ENCODE measurements at regions not wholly inside any gene's neighbourhood (a gene's known extent, or its start where the extent isn't known, plus 50 kb on each side); places are given as distances from the start of the nearest gene placed in this dataset.

DNA sequence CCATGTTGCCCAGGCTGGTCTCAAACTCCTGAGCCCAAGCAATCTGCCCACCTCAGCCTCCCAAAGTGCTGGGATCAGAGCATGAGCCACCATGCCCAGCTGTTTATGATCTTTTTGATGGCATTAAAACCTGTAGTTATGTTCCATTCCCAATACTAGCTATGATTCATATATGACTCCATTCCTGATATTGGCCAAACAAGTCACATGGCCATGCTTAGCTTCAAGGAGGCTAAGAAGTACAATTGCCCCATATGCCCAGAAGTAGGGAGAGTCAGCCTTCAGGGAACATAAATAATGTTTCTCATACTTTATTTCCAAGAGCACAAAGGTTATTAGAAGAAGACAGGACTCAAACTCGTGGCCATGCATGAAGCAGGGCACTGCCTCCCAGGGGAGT, 132.4 kb upstream of the RAB6C start:
- H3K9me1 ChIP-seq (ENCODE audit: control insufficient read depth, extremely low read depth, insufficient read depth, low read length): no peaks in the 10 kb centered on the region
- H3K9ac ChIP-seq (ENCODE audit: control insufficient read depth, extremely low read depth, insufficient read depth, low read length): no peak overlapping the region
- no peak for TF ChIP-seq CTCF (optimal IDR thresholded peaks at IDR 0.05 in 1 of 3, IDR thresholded peaks at IDR 0.05 in 1 of 3, conservative IDR thresholded peaks at IDR 0.05 in 1 of 3; ENCODE audit: extremely low read depth in 1 of 3, insufficient read depth in 2 of 3, low read length in 3 of 3)
- no peak for DNase-seq (ENCODE audit: low read depth, low spot score)
- H3K4me2 ChIP-seq (ENCODE audit: control insufficient read depth, extremely low read depth, insufficient read depth, low read depth, low read length): no peak overlapping the region
- no peak overlapping the region for H3K27ac ChIP-seq (ENCODE audit: control insufficient read depth, insufficient read depth, low read length)
- no peaks in the 10 kb centered on the region for H3K27me3 ChIP-seq (ENCODE audit: control insufficient read depth, extremely low read depth, insufficient read depth, low read length)
- no peaks in the 10 kb centered on the region for H3K9me3 ChIP-seq (ENCODE audit: control insufficient read depth, low read depth, low read length)
- no peak for FAIRE-seq
- no peak overlapping the region for H2AFZ ChIP-seq (ENCODE audit: control insufficient read depth, low read length)
- H3K79me2 ChIP-seq (ENCODE audit: control insufficient read depth, insufficient read depth, low read length): no peaks in the 10 kb centered on the region
- no peaks in the 10 kb centered on the region for H4K20me1 ChIP-seq (ENCODE audit: control insufficient read depth, extremely low read depth, insufficient read depth, low read length)
- dilution Hi-C loops (cut with MboI; ENCODE audit: extremely low pct_ligation_motif_present, low sequenced_read_pairs): no loop called here
- H3K4me3 ChIP-seq (ENCODE audit: control insufficient read depth in 2 of 3, extremely low read depth in 1 of 3, insufficient read depth in 2 of 3, low read depth in 1 of 3, low read length in 3 of 3): no peak overlapping the region
- H3K4me1 ChIP-seq (ENCODE audit: control insufficient read depth, extremely low read depth, insufficient read depth, low read length): no peaks in the 10 kb centered on the region
- H3K36me3 ChIP-seq (ENCODE audit: control insufficient read depth in 2 of 2, extremely low read depth in 1 of 2, insufficient read depth in 2 of 2, low read length in 2 of 2): no peaks in the 10 kb centered on the region

GRCh38 chr2:129849559-129850160, 129.8 kb upstream of the RAB6C start:
- peak; percentile 19 for DNase-seq (ENCODE audit: low read depth, low spot score)
- no peaks in the 10 kb centered on the region for H3K9me3 ChIP-seq (ENCODE audit: control insufficient read depth, low read depth, low read length)
- H3K9me1 ChIP-seq (ENCODE audit: control insufficient read depth, extremely low read depth, insufficient read depth, low read length): no peaks in the 10 kb centered on the region
- H4K20me1 ChIP-seq (ENCODE audit: control insufficient read depth, extremely low read depth, insufficient read depth, low read length): no peaks in the 10 kb centered on the region
- H3K27me3 ChIP-seq (ENCODE audit: control insufficient read depth, extremely low read depth, insufficient read depth, low read length): no peaks in the 10 kb centered on the region
- no peak overlapping the region for H3K27ac ChIP-seq (ENCODE audit: control insufficient read depth, insufficient read depth, low read length)
- no peak overlapping the region for H3K4me2 ChIP-seq (ENCODE audit: control insufficient read depth, extremely low read depth, insufficient read depth, low read depth, low read length)
- no peak overlapping the region for H3K4me3 ChIP-seq (ENCODE audit: control insufficient read depth in 2 of 3, extremely low read depth in 1 of 3, insufficient read depth in 2 of 3, low read depth in 1 of 3, low read length in 3 of 3)
- dilution Hi-C loops (cut with MboI; ENCODE audit: extremely low pct_ligation_motif_present, low sequenced_read_pairs): no loop called here
- TF ChIP-seq CTCF (optimal IDR thresholded peaks at IDR 0.05 in 1 of 3, IDR thresholded peaks at IDR 0.05 in 1 of 3, conservative IDR thresholded peaks at IDR 0.05 in 1 of 3; ENCODE audit: extremely low read depth in 1 of 3, insufficient read depth in 2 of 3, low read length in 3 of 3): peak in 2 of 3 experiments; percentile 54 to 62
- no peak for TF ChIP-seq EZH2 (IDR thresholded peaks at IDR 0.05; ENCODE audit: low read length)
- H3K4me1 ChIP-seq (ENCODE audit: control insufficient read depth, extremely low read depth, insufficient read depth, low read length): no peaks in the 10 kb centered on the region
- H3K79me2 ChIP-seq (ENCODE audit: control insufficient read depth, insufficient read depth, low read length): no peaks in the 10 kb centered on the region
- FAIRE-seq: no peak
- H2AFZ ChIP-seq (ENCODE audit: control insufficient read depth, low read length): no peak overlapping the region
- H3K36me3 ChIP-seq (ENCODE audit: control insufficient read depth in 2 of 2, extremely low read depth in 1 of 2, insufficient read depth in 2 of 2, low read length in 2 of 2): no peaks in the 10 kb centered on the region
- H3K9ac ChIP-seq (ENCODE audit: control insufficient read depth, extremely low read depth, insufficient read depth, low read length): no peak overlapping the region
